IPS-NIHi7 (cell line): ENCODE measurements at regions not wholly inside any gene's neighbourhood (a gene's known extent, or its start where the extent isn't known, plus 50 kb on each side); places are given as distances from the start of the nearest gene placed in this dataset.
A peak's percentile ranks its signal among the peaks of the same experiment; 100 is the strongest.

ENCODE experiments used
- DNase-seq: peaks from one replicate; pipeline ENCODE4 v3.0.0; 2012; ENCODE audit warnings: mixed read lengths; ENCODE audit errors: extremely low spot score

DNA sequence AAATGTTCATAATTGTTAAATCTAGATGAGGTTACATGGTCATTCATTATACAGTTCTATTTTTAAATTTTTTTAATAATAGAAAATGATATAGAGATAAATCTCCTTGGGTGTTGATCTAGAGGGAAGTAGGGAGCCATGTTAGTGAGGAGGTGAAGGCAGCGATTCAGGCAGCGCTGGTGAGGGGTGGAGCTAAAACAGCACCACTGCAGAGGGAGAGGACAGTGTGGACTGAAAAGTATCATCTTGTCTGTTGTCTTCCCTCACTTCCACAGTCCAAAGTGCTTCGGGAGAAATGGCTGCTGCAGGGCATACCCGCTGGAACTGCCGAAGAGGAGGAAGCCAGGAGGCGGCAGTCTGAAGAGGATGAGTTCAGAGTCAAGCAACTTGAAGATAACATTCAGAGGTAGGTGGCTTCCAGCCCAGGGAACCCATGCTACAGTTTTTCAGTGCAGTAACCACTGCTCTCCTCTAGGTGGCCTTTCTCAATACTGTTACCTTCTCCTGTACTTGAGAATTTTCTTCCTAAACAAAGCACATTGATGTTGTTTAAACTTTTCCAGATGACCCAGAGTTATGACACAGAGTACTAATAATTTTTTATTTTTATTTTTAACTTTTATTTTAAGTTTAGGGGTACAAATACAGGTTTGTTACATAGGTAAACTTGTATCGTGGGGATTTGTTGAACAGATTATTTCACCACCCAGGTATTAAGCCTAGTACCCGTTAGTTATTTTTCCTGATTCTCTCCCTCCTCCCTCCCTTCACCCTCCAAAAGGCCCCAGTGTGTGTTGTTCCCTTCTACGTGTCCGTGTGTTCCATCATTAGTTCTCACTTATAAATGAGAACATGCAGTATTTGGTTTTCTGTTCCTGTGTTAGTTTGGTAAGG lies 100.5 kb downstream of the PALM2AKAP2 start:
- peak; percentile 83 for DNase-seq

DNA sequence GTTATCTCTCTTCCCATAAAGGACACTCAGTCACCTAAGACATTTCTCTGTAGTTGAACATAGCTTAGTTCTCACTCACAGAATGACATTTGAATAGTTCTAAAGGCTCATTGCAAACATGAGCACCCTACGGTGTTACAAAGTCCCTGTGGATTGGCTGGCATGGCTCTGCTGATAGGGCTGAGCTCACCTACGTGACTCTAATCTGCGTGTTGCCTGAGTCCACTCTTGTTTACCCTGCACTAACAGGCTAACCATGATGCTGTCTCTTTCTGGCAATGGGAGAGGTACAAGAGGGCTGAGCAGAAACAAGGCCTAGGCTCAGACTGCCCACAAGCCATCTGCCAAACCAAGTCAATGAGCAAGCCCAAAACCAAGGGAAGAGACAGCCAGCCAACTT lies 103.6 kb downstream of the PALM2AKAP2 start:
- DNase-seq, result no peak

- no peak for DNase-seq
These were observed 106.0 kb downstream of the PALM2AKAP2 start for GRCh38 chr9:109886041-109886440.

DNA sequence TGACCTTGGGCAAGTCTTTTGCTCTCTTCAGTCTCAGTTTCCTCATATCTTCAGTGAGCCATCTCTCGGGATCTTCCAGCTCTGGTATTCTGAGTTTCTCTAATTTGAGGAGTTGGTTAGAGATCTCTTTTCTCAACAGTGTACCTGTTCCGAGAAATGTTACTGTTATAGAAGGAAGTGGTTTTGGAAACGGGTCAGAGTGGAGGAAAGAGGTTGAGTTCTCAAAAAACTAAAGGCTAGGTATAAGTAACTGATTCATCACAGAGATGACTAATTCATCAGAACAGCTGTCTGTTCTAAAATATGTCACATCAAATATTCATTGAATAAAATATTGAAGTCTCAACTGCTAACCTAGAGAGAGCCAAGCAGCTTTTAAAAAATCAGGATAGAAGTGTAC lies 106.6 kb downstream of the PALM2AKAP2 start:
- no peak for DNase-seq

DNA sequence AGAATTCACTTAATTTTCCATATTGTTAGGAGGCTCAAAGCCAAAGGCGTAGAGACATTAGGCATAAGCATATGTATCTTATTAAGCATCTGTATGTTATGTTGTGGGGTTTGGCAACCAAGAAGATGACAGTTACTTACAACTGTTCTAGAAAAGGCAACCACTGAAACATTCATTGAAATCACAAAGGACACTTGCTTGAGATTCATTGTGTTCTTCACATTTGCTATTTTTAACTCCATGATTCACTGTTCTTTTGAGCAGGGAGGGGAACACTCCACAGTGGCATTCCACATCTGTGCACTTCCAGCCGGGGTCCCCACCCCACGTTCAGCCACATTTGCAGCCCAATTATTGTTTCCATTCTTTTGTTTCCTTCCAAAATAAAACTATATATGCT lies 107.1 kb downstream of the PALM2AKAP2 start:
- no peak for DNase-seq

- DNase-seq, result no peak
These were observed 108.7 kb downstream of the PALM2AKAP2 start for GRCh38 chr9:109888695-109889094.

- DNase-seq, result no peak
These were observed 109.5 kb downstream of the PALM2AKAP2 start for GRCh38 chr9:109889456-109889855.

- DNase-seq, result no peak
These were observed 113.2 kb downstream of the PALM2AKAP2 start for GRCh38 chr9:109893241-109893640.

DNA sequence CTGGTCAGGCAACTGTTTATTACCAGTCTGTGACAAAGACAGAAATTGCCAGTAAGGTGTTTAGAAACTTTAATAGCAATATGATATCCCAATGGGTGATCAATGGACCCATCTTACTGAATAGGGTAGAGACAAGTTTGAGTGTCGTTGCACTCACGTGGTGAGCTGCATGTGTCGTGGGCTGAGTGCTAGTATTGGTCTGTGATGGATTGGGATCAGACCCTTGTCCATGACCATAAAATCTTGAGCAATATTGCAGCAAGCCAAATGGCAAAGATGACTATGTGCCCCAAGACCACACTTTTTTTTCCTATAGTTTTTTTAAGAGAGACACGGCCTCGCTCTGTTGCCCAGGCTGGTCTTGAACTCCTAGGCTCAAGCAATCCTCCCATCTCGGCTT lies 114.5 kb downstream of the PALM2AKAP2 start:
- no peak for DNase-seq

DNA sequence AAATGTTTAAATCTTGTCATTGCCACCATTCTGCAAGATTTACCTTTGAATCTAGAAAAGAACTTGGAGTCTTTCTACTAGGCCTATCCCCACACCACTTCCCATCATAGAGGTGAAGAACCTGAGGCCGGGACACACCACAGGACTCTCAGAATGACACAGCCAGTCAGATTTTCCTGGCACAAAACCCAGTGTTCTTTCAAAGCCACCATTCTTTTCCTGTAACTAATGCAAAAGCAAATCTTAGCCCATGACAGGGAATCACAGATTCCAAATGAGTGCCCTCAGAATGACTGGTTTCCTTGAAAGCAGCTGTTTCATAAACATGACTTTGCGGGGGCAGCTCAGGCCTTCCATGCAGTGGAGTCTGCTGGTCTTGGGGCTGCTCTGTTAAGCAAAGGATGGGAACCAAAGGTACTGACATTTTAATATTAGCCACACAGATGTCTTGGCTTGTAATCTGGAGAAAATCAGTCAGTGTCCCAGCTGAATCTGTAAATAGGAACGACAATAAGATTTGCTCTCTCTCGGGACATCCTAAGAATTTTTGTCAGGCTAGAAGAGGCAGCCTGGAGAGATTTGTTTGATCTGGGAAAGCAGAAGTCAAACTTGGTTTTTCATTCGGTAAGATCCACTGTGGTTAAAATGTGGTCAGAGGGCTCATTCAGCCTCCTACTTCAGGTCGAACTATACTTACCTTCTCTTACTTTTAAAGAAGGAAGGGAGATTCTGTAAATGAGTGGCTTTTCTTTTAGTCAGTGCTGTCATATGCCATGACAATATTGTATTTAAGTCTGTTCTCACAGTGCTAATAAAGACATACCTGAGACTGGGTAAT lies 115.1 kb downstream of the PALM2AKAP2 start:
- no peak for DNase-seq

GRCh38 chr9:109901201-109901600 lies 121.2 kb downstream of the PALM2AKAP2 start:
- no peak for DNase-seq

DNA sequence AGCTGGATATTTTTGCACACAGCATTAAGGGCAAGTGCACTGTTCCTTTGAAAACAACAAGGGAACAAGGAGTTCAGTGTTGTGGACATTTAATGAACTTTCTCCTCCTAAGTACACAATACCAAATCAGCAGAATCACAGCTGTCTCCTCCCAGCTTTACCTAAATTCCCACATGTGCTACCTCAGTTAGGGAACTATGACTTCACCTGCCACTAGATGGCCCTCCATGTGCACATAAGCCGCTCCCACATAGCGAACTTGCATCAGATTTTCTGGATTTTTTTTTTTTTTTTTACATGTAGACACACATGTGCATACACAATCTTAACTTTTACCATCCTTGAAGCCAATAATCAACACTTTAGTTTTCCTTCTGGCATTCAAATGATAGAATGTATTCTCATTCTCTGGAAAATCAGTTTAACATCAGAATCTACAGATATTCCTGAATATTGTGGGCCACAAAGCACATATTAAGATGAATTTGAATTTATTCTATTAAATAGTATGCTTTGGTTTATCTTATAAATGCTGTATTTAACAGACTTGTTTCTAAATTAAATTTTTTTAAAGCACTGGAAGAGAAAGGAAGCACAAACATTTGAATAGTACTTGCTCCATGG lies 123.6 kb downstream of the PALM2AKAP2 start:
- peak; percentile 81 for DNase-seq

- no peak for DNase-seq
These were observed 124.7 kb downstream of the PALM2AKAP2 start for GRCh38 chr9:109904666-109905065.

DNA sequence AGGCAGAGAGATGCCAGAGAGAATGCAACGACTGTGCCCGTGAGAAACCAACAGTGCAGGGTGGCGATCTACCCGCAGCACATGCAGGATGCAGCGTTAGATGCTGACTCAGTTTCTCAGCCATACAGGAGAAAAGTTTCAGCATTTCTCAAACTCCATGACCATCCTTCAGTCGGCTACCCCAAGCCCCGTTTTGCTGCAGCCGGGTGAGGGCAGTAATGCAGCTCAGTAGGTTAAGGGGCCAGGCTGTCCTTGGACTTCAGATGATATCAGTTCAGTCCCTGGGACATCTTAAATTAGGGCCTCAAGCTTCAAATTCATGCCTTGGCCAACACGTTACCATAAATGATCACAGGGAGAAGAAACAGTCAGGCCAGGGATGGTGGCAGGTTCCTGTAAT lies 125.5 kb downstream of the PALM2AKAP2 start:
- DNase-seq, result no peak

DNA sequence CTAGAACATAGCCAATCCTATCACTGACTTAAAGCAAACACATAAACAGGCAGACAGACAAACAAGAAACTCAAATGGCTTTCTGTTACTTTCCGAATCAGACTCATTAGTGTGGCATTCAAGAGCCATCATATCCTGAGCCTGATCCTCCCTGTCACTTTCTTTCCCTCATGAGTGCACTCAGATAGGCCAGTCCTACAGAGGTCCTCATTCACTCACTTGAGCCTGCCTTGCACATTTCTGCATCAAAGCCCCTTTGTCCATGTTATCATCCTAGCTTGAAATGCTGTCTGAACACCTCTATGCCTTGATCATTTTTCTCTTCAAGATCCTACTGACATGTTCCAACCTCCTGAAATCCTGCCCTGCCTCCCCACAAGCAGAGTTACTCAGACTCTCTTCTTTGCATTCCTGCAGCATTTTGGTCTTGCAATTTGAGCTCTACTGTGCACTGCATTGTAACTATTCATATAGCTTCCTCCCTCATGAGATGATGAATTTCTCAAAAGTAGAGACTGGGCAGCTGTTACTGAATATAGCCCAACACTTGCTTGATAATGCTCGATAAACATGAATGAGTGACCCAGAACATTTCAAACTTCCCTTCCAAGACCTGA lies 126.9 kb downstream of the PALM2AKAP2 start:
- DNase-seq, result no peak

GRCh38 chr9:109907400-109907799 lies 127.4 kb downstream of the PALM2AKAP2 start:
- DNase-seq, result no peak

DNA sequence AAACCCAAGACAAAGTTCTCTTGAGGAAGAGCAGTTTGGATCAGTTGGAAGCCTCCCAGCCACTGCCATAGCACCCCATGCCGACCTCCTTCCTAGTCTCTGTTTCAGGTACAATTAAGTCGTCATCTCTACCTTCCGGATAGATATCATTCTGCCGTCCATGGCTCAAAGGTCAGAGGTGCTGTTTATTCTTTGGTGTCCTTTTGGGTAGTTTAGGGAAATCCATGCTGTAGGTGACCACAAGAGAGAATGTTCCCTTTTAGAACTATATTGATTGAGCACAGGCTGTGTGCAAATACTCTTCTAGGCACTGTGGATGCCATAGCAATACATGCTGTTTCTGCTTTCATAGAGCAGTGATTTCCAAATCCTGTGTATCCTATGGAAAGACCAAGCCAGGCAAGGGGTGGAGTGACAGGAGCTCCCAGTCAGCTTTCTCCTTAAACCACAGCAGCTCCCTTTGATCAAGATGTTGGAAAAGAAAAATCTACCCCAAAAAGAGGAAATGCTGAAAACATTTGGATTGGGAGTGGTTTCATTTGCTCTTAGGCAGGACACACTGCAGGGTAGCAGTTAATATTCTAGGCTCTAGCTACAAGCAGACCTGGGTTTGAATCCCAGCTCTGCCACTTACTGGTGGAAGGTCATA lies 127.9 kb downstream of the PALM2AKAP2 start:
- no peak for DNase-seq

- DNase-seq, result no peak
These were observed 128.7 kb downstream of the PALM2AKAP2 start for GRCh38 chr9:109908459-109909390.

DNA sequence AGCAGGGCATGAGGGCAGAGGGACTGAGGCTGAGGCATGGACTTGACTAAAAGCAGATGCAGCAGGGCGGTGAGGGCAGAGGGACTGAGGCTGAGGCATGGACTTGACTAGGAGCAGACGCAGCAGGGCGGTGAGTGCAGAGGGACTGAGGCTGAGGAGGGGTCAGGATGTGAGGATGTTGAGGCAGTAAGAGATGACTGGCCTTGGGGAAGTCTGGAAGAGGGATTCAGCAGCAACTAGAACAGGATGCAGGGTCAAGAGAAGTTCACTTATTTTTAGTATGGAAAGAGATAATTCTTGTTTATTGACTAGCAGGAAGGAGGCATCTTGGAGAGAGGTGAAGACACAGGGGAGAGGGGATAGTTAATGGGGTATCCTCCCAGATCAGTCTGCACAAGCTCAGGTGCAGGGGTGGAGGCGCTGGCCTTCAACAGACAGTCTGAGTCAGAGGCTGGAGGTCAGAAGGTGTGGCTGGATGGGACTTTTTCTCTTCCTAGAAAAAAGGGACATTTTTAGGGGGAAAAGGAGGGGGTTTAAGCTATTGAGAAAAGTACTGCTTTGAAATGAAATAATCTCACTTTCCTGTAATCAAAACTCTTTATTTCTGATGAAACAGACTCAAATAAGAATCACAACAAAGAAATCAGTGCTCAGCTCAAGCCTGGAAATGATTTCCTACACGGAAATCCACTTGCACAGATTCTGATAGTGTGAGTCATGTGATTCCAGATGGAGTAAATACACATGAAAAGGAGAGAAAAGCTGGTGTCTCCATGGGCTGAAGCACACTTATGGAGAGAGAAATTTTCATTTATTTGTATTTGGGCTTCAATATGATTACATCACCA lies 130.9 kb downstream of the PALM2AKAP2 start:
- no peak for DNase-seq
